ENCODE measurements at regions not wholly inside any gene's neighbourhood (a gene's known extent, or its start where the extent isn't known, plus 50 kb on each side); places are given as distances from the start of the nearest gene placed in this dataset.

DNA sequence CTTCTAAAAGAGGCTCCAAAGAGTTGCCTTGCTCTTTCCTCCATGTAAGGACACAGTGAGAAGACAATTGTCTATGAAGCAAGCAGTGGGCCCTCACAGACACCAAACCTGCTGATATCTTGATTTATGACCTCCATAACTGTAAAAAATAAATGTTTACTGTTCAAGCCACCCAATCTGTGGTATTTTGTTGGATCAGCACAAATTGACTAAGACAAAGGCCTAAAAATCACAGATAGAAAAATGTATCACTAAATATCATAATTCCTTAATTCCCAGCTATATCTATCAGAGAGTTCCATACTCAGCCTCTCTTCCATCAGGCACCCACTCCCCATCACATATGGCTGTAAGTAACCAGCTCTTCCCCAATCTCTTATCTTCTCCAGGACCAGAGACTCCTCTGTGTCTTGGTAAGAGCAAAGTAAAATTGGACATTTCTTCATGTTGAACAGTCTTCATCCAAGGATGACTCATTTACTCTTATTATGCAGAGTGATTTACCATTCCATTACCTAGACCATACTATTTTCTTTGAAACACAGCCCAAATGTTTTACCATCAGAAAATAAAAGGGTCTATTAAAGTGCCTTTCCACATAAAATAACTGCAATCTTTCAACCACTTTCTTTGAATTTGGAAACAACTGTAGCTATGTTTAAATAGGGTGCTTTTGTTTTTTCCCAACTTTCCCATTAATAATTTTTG, 503.6 kb downstream of the MRPL39 start:
- H3K9me3 Mint-ChIP-seq: peaks cover 36% of the 10 kb centered on the region
- no peak overlapping the region for H3K4me3 Mint-ChIP-seq
- H3K36me3 Mint-ChIP-seq: no peaks in the 10 kb centered on the region
- no peak for DNase-seq (ENCODE audit: low spot score in 2 of 2, unreplicated experiment in 2 of 2)
- H3K4me1 Mint-ChIP-seq: no peaks in the 10 kb centered on the region
- H3K27me3 Mint-ChIP-seq (ENCODE audit: low read depth): no peaks in the 10 kb centered on the region
- TF ChIP-seq, protein P1, sequence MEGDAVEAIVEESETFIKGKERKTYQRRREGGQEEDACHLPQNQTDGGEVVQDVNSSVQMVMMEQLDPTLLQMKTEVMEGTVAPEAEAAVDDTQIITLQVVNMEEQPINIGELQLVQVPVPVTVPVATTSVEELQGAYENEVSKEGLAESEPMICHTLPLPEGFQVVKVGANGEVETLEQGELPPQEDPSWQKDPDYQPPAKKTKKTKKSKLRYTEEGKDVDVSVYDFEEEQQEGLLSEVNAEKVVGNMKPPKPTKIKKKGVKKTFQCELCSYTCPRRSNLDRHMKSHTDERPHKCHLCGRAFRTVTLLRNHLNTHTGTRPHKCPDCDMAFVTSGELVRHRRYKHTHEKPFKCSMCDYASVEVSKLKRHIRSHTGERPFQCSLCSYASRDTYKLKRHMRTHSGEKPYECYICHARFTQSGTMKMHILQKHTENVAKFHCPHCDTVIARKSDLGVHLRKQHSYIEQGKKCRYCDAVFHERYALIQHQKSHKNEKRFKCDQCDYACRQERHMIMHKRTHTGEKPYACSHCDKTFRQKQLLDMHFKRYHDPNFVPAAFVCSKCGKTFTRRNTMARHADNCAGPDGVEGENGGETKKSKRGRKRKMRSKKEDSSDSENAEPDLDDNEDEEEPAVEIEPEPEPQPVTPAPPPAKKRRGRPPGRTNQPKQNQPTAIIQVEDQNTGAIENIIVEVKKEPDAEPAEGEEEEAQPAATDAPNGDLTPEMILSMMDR (IDR thresholded peaks at IDR 0.05; ENCODE audit: unreplicated experiment): no peak
- no peak overlapping the region for H3K27ac Mint-ChIP-seq

DNA sequence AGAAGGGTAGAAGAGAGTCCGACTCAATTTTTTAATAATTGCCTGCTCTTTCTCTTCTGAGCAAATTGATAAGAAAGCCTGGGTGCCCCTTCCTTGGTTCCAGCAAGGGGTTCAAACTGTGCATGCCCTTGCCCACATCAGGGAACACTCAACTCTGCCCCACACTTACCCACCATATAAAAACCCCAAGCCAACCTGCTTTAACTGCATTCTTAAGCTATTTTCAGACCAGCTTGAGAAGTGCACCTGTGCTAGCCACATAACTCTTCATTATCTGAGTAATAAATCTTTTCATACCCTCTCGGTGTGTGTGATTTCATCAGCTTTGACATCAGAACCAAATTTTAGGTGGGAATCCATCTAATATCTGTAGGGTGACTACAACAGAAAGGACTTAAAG, 509.6 kb downstream of the MRPL39 start:
- Mint-ChIP-seq H3K36me3 (no peaks in the 10 kb centered on the region), H3K4me3 (no peak overlapping the region), H3K27ac (no peak overlapping the region), H3K9me3 (peaks cover 41% of the 10 kb centered on the region), H3K27me3 (ENCODE audit: low read depth) (no peaks in the 10 kb centered on the region), H3K4me1 (no peaks in the 10 kb centered on the region)
- TF ChIP-seq, protein P1 (IDR thresholded peaks at IDR 0.05; ENCODE audit: unreplicated experiment): no peak
- DNase-seq (ENCODE audit: low spot score in 2 of 2, unreplicated experiment in 2 of 2): no peak

DNA sequence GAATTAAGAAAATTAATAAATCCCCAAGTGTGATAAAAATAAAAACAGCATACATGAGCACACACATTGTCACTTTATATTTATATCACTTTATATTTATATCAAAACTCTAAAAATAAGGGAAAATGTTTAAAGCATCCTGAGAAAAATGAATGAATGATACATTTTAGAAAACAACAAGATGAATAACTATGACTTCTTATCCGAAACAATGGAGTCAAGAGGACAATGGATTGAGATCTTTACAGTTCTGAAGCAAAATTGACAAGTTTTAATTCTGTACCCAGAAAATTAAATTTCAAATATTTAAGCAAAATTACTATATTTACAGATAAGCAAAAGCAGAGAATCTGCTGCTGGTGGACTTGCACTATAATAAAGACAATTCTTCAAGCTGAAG, 512.6 kb downstream of the MRPL39 start:
- Mint-ChIP-seq H3K27ac (no peak overlapping the region), H3K4me1 (no peaks in the 10 kb centered on the region), H3K36me3 (no peaks in the 10 kb centered on the region), H3K9me3 (peaks cover 41% of the 10 kb centered on the region), H3K27me3 (ENCODE audit: low read depth) (no peaks in the 10 kb centered on the region), H3K4me3 (no peak overlapping the region)
- TF ChIP-seq, protein P1 (IDR thresholded peaks at IDR 0.05; ENCODE audit: unreplicated experiment): no peak
- DNase-seq (ENCODE audit: low spot score in 2 of 2, unreplicated experiment in 2 of 2): no peak

DNA sequence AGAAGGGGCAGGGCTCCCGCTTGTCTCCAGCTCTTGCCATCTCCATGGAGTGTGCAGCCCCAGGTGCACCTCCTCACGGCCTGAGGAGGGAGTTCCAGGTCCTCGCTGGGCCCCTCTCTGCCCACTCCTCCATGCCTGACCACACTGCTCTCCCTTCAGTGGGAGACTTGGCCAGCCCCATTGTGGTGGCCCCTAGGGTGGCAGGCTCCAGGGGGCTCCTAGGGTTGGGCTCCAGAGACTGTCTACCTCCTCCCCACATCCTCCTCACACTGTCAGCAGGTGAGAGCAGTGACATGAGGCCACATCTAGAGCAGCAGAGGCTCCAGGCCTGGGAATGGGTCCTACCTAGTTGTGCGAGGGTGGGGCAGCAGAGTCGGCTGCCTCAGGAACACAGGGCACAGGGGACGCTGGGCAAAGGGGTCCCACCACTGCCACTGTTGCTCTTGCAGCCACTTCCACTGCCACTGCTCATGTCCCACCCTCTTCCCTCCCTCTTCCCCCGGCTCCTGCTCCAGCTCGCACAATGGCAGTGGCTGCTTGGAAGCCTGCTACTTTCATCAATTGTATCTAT, 514.8 kb downstream of the MRPL39 start:
- Mint-ChIP-seq H3K4me1 (no peaks in the 10 kb centered on the region), H3K4me3 (no peak overlapping the region), H3K9me3 (peaks cover 34% of the 10 kb centered on the region), H3K27me3 (ENCODE audit: low read depth) (no peaks in the 10 kb centered on the region), H3K27ac (no peak overlapping the region), H3K36me3 (no peaks in the 10 kb centered on the region)
- DNase-seq (ENCODE audit: low spot score in 2 of 2, unreplicated experiment in 2 of 2): no peak
- TF ChIP-seq, protein P1 (IDR thresholded peaks at IDR 0.05; ENCODE audit: unreplicated experiment): no peak

DNA sequence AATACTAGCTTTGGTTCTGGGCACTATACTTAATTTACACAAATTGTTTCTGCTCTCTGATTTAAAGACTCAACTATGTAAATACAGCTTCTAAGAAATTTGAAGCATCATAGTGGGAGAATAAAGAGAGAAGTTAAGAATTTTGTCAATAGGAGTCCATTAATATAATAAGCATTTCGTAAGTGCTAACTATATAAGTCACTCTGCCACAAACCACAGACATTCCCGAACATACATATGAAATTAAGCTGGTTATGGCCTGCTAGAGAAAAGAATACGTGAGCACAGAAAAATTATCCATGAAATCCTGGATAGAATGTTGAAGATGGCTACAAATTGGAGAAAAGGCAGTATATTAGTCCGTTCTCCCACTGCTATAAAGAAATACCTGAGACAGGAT, 526.2 kb downstream of the MRPL39 start:
- TF ChIP-seq, protein P1 (IDR thresholded peaks at IDR 0.05; ENCODE audit: unreplicated experiment): no peak
- Mint-ChIP-seq H3K4me3 (no peak overlapping the region), H3K9me3 (peaks cover 52% of the 10 kb centered on the region), H3K27ac (no peak overlapping the region), H3K4me1 (no peaks in the 10 kb centered on the region), H3K36me3 (no peaks in the 10 kb centered on the region), H3K27me3 (ENCODE audit: low read depth) (no peaks in the 10 kb centered on the region)
- no peak for DNase-seq (ENCODE audit: low spot score in 2 of 2, unreplicated experiment in 2 of 2)

All from mesothelial cell of epicardium (in vitro differentiated cells).